A673 (cell line): ENCODE measurements at regions not wholly inside any gene's neighbourhood (a gene's known extent, or its start where the extent isn't known, plus 50 kb on each side); places are given as distances from the start of the nearest gene placed in this dataset.

Experiments
- BruUV-seq: library from RNA; stranded (reverse); fragments of 400-500 nt; replicated peaks from 2 replicates; lab custom pipeline; 2021; lab: Mats Ljungman, UMichigan
- CTCF ChIA-PET: fragments of 300-600 bp; sonication (Branson Sonifier 250); formaldehyde crosslinking; loops from one replicate; lab custom pipeline; 2022; ENCODE audit warnings: antibody characterized with exemption; lab: Charles Lee
- POLR2A ChIA-PET: fragments of 300-600 bp; sonication (Branson Sonifier 250); formaldehyde crosslinking; loops from one replicate; lab custom pipeline; 2022; ENCODE audit warnings: antibody characterized with exemption; ENCODE audit not compliant: low non-redundant PET; lab: Charles Lee
- DNase-seq: peaks from one replicate; pipeline ENCODE4 v3.0.0-alpha.2; 2015; ENCODE audit warnings: low spot score
- H3K27ac ChIP-seq: fragments of 200-600 bp; sonication (generic); 2 replicates; pipeline ENCODE4 v1.5.1; 2016; ENCODE audit warnings: mixed run types, low read depth, mild to moderate bottlenecking, mixed read lengths, antibody characterized with exemption, low read length; ENCODE audit not compliant: poor library complexity, severe bottlenecking
- H3K27me3 ChIP-seq: fragments of 200-600 bp; sonication (generic); replicated peaks from 2 replicates; pipeline ENCODE4 v1.6.1; 2017; ENCODE audit warnings: mixed run types, low read depth, mild to moderate bottlenecking, mixed read lengths, antibody characterized with exemption, low read length; ENCODE audit not compliant: insufficient read depth, poor library complexity
- H3K36me3 ChIP-seq: fragments of 200-600 bp; sonication (generic); 2 replicates; pipeline ENCODE4 v1.6.1; 2016; ENCODE audit warnings: mixed run types, mild to moderate bottlenecking, mixed read lengths, antibody characterized with exemption, low read length; ENCODE audit not compliant: insufficient read depth, poor library complexity, severe bottlenecking
- H3K4me1 ChIP-seq: fragments of 200-600 bp; sonication (generic); 2 replicates; pipeline ENCODE4 v1.6.1; 2017; ENCODE audit warnings: mixed run types, mild to moderate bottlenecking, mixed read lengths, antibody characterized with exemption, low read length; ENCODE audit not compliant: insufficient read depth, poor library complexity, severe bottlenecking
- H3K4me3 ChIP-seq: fragments of 200-600 bp; sonication (generic); 2 replicates; pipeline ENCODE4 v1.5.1; 2016; ENCODE audit warnings: low read depth, mixed run types, mild to moderate bottlenecking, mixed read lengths, low read length; ENCODE audit not compliant: poor library complexity, severe bottlenecking
- H3K9me3 ChIP-seq: fragments of 200-600 bp; sonication (generic); 2 replicates; pipeline ENCODE4 v1.6.1; 2016; ENCODE audit warnings: mixed run types, low read depth, mild to moderate bottlenecking, mixed read lengths, antibody characterized with exemption, low read length; ENCODE audit not compliant: poor library complexity, severe bottlenecking
- CTCF ChIP-seq: fragments of 300-800, 200-600 bp; sonication (generic); conservative IDR thresholded peaks from 2 replicates; pipeline ENCODE4 v1.5.1; 2017; ENCODE audit warnings: low read depth, mild to moderate bottlenecking, antibody characterized with exemption, low read length, moderate library complexity, mixed read lengths
- EZH2 ChIP-seq: fragments of 200-600 bp; sonication (generic); IDR thresholded peaks from 2 replicates; pipeline ENCODE4 v1.6.1; 2017; ENCODE audit warnings: borderline replicate concordance, low read depth, mild to moderate bottlenecking, mixed read lengths, antibody characterized with exemption, low read length; ENCODE audit not compliant: poor library complexity, severe bottlenecking
- intact Hi-C: fragments of 100-400 bp; cut with micrococcal nuclease; formaldehyde crosslinking; loops from one replicate; pipeline ENCODE4 v1.10.0; 2022; ENCODE audit not compliant: unreplicated experiment

- intact Hi-C loops: no loop called here
- H3K4me3 ChIP-seq: no peak overlapping the region
- no peaks in the 10 kb centered on the region for H3K36me3 ChIP-seq
- H3K27me3 ChIP-seq: no peaks in the 10 kb centered on the region
- DNase-seq: no peak
- H3K27ac ChIP-seq: no peak overlapping the region
- ChIA-PET CTCF (no interaction called here), POLR2A (no interaction called here)
- no peaks in the 10 kb centered on the region for H3K9me3 ChIP-seq
- no peaks in the 10 kb centered on the region for H3K4me1 ChIP-seq
- no TSS peak for BruUV-seq
- no peak for TF ChIP-seq EZH2
- no peak for TF ChIP-seq CTCF
Measured at GRCh38 chr5:155193483-155194107, 180.0 kb downstream of the KIF4B start.

GRCh38 chr5:155200608-155201007 is 187.1 kb downstream of the KIF4B start:
- Histone ChIP-seq H3K4me3 (no peak overlapping the region), H3K27ac (no peak overlapping the region), H3K9me3 (no peaks in the 10 kb centered on the region), H3K27me3 (no peaks in the 10 kb centered on the region), H3K4me1 (no peaks in the 10 kb centered on the region), H3K36me3 (no peaks in the 10 kb centered on the region)
- TF ChIP-seq EZH2 (no peak), CTCF (no peak)
- intact Hi-C loops: no loop called here
- ChIA-PET CTCF (no interaction called here), POLR2A (no interaction called here)
- no TSS peak for BruUV-seq
- DNase-seq: no peak

GRCh38 chr5:155211764-155212163 is 198.2 kb downstream of the KIF4B start:
- CTCF ChIA-PET: no interaction called here
- Histone ChIP-seq H3K27me3 (no peaks in the 10 kb centered on the region), H3K9me3 (no peaks in the 10 kb centered on the region), H3K4me1 (no peaks in the 10 kb centered on the region), H3K4me3 (no peak overlapping the region), H3K27ac (no peak overlapping the region), H3K36me3 (no peaks in the 10 kb centered on the region)
- no peak for DNase-seq
- no peak for TF ChIP-seq CTCF
- no peak for TF ChIP-seq EZH2
- POLR2A ChIA-PET: no interaction called here
- intact Hi-C loops: no loop called here
- no TSS peak for BruUV-seq
